ENCODE measurements at regions not wholly inside any gene's neighbourhood (a gene's known extent, or its start where the extent isn't known, plus 50 kb on each side); places are given as distances from the start of the nearest gene placed in this dataset.

DNA sequence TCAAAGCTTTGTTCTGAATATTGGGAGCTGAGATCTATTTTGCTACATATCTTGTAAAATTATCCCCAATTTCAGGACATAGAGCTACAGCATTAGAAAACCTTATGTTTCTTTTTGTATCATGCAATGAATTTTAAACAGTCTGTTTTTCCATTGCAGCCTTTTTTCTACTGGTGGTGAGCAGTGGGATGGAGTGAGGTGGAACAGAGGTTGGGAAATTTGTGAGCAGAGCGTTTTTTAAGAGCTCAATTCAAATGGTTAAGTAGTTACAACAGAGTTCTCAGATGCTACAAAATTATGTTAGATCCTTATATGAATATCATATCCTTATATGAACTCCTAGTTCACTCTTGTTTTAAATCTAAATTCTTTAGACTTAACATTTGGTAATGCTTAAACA is 139.0 kb upstream of the PLEKHG7 start:
- CTCF ChIA-PET: interaction anchor here (1.2 to 2.3 kb wide), 3 partner anchors 10 to 1182 kb away, joined by 3 to 9 read pairs (median 4); no protein-coding TSS in a partner anchor
- Histone ChIP-seq H3K27me3 (ENCODE audit: insufficient read depth, low read length, poor library complexity, severe bottlenecking) (no peaks in the 10 kb centered on the region), H3K36me3 (ENCODE audit: insufficient read depth, low read length) (no peaks in the 10 kb centered on the region), H3K4me3 (ENCODE audit: low read length) (no peak overlapping the region), H3K27ac (ENCODE audit: low read depth, low read length) (no peak overlapping the region), H3K4me1 (ENCODE audit: insufficient read depth, low read length) (peaks cover 7% of the 10 kb centered on the region), H3K9me3 (ENCODE audit: low read length) (no peaks in the 10 kb centered on the region)
- no peak overlapping the region for H3K27ac Mint-ChIP-seq
- peaks cover 0 to 12% (median 8%) of the 10 kb centered on the region in 5 donors for H3K9me3 Mint-ChIP-seq
- peaks cover 2 to 10% (median 6%) of the 10 kb centered on the region in 3 donors for H3K36me3 Mint-ChIP-seq
- no peak for DNase-seq
- no peak overlapping the region for H3K4me3 Mint-ChIP-seq
- POLR2A ChIA-PET: interaction anchor here (1.7 kb wide), 1 partner anchor 418 kb away, joined by 12 read pairs; the partner anchor contains the start of gene BTG1
- H3K4me1 Mint-ChIP-seq: peaks cover 12 to 31% (median 17%) of the 10 kb centered on the region in 3 donors
- no peaks in the 10 kb centered on the region for H3K27me3 Mint-ChIP-seq

DNA sequence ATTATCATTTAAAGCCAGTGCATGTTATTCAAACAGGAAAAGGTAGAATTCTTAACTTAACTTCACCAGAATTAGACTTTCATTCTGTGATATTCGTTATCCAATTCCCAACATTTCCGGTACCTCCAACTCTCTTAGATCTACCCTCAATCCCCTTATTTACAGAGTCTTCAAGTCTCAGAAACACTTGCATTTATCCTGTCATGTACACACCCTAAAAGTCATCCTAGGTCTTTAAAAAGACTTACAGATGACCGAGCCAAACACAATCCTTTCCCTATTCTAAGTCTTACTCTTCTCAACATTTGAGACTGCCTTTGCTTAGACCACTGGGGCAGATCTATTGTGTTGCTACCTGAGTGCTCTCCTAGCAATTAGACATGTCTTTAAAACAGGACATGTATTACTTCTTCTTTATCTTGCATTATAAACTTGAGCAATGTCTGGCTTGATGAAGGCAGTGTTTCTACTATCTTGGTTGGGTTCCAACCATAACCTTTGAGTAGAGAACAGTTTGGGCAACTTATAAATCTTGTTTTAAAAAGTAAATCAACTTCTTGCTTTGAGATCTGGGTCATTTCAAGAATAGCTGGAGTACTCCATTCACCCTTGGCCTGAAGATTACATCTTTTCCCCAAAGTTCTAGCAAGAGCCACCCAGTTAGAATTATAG is 140.6 kb upstream of the PLEKHG7 start:
- peaks cover 14 to 41% (median 21%) of the 10 kb centered on the region in 3 donors for H3K4me1 Mint-ChIP-seq

DNA sequence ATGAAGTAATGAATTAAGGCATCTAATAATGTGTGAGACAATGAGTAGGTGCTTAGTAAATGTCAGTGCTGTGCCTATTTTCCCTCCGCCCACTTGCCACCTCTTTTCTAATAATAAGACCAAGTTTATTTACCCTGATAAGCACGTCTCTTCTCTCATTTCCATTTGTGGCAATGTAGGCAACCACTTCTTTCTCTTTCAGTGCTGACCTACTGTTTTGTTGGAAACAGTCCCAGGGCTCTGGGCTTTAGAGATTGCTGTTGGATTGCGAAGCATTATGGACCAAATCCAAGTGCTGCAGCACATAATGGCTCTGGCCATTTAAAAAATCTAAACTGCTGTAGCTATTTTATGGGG is 141.3 kb upstream of the PLEKHG7 start:
- Mint-ChIP-seq H3K27ac (peak overlapping the region in 3 of 8 donors; percentile 15 to 63 (median 40)), H3K4me1 (peaks cover 21 to 41% (median 25%) of the 10 kb centered on the region in 3 donors), H3K27me3 (no peaks in the 10 kb centered on the region), H3K9me3 (peaks cover 0 to 9% (median 5%) of the 10 kb centered on the region in 5 donors), H3K4me3 (no peak overlapping the region), H3K36me3 (peaks cover 3 to 12% (median 3%) of the 10 kb centered on the region in 3 donors)
- no peaks in the 10 kb centered on the region for H3K36me3 ChIP-seq (ENCODE audit: insufficient read depth, low read length)
- H3K4me1 ChIP-seq (ENCODE audit: insufficient read depth, low read length): peaks cover 11% of the 10 kb centered on the region
- H3K27ac ChIP-seq (ENCODE audit: low read depth, low read length): no peak overlapping the region
- no peak overlapping the region for H3K4me3 ChIP-seq (ENCODE audit: low read length)
- DNase-seq: no peak
- ChIA-PET CTCF (no interaction called here), POLR2A (no interaction called here)
- H3K9me3 ChIP-seq (ENCODE audit: low read length): no peaks in the 10 kb centered on the region
- no peaks in the 10 kb centered on the region for H3K27me3 ChIP-seq (ENCODE audit: insufficient read depth, low read length, poor library complexity, severe bottlenecking)

More for the DNA sequence above, 140.6 kb upstream of the PLEKHG7 start:
- ChIA-PET POLR2A (interaction anchor here (1.7 kb wide), 1 partner anchor 417 kb away, joined by 12 read pairs; the partner anchor contains the start of gene BTG1), CTCF (no interaction called here)
- Mint-ChIP-seq H3K36me3 (peaks cover 2 to 11% (median 6%) of the 10 kb centered on the region in 3 donors), H3K4me3 (no peak overlapping the region), H3K9me3 (peaks cover 0 to 12% (median 8%) of the 10 kb centered on the region in 5 donors), H3K27me3 (no peaks in the 10 kb centered on the region), H3K27ac (no peak overlapping the region)
- peaks cover 4% of the 10 kb centered on the region for H3K4me1 ChIP-seq (ENCODE audit: insufficient read depth, low read length)
- H3K4me3 ChIP-seq (ENCODE audit: low read length): no peak overlapping the region
- no peak overlapping the region for H3K27ac ChIP-seq (ENCODE audit: low read depth, low read length)
- DNase-seq: no peak
- H3K36me3 ChIP-seq (ENCODE audit: insufficient read depth, low read length): no peaks in the 10 kb centered on the region
- H3K9me3 ChIP-seq (ENCODE audit: low read length): no peaks in the 10 kb centered on the region
- no peaks in the 10 kb centered on the region for H3K27me3 ChIP-seq (ENCODE audit: insufficient read depth, low read length, poor library complexity, severe bottlenecking)

DNA sequence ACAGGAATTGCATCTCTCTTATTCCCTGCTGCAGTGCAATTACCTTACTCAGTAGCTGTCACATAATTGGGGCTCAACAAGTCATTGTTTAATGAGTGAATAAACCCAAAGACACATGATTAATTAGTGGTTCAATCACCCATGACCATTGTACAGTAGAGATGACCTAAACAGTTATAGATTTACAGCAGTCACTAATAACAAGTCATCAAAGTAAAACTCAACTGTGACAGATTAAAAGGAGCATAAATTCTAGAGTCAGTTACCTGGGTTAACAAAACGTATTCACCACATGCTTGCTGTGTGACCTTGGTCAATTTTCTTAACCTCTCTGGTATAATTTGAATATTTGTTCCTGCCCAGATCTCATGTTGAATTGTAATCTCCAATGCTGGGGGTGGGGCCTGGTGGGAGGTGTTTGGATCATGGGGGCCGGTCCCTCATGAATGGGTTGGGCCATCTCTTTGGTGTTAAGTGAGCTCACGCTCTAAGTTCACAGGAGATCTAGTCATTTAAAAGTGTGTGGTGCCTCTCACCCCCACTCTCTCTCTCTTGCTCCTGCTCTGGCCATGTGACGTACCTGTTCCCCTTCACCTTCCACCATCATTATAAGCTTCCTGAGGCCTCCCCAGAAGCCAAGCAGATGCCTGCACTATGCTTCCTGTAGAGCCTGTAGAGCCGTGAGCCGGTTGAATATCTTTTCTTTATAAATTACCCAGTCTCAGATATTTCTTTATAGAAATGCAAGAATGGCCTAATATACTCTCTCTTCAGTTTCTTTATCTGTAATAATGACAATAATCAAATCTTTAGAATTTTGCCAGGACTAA is 141.9 kb upstream of the PLEKHG7 start:
- Histone ChIP-seq H3K27me3 (ENCODE audit: insufficient read depth, low read length, poor library complexity, severe bottlenecking) (no peaks in the 10 kb centered on the region), H3K27ac (ENCODE audit: low read depth, low read length) (no peak overlapping the region), H3K4me1 (ENCODE audit: insufficient read depth, low read length) (peaks cover 17% of the 10 kb centered on the region), H3K4me3 (ENCODE audit: low read length) (no peak overlapping the region), H3K36me3 (ENCODE audit: insufficient read depth, low read length) (no peaks in the 10 kb centered on the region), H3K9me3 (ENCODE audit: low read length) (no peaks in the 10 kb centered on the region)
- Mint-ChIP-seq H3K27ac (peak overlapping the region in 4 of 8 donors; percentile 15 to 63 (median 36)), H3K4me1 (peaks cover 27 to 41% (median 31%) of the 10 kb centered on the region in 3 donors), H3K9me3 (peaks cover 0 to 9% (median 2%) of the 10 kb centered on the region in 5 donors), H3K36me3 (peaks cover 1 to 12% (median 3%) of the 10 kb centered on the region in 3 donors), H3K27me3 (no peaks in the 10 kb centered on the region), H3K4me3 (no peak overlapping the region)
- CTCF ChIA-PET: no interaction called here
- POLR2A ChIA-PET: no interaction called here
- DNase-seq: no peak

DNA sequence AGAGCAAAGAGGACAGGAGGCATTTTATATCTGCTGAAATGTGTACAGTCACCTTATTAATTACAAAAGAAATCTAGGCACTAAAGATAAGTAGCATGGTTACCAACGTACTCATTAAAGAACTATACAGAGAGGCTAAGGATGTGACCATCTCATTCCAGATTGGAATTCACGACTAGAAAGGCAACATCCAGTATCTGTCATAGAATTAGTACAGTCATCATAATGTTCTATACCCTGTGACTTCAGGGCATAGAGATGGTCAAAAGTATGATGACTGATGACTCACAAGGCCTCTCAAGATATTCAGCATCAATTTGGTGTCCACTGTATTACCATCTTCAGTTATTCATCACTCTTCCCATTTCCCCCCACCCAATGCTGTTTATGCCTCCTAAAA is 144.0 kb upstream of the PLEKHG7 start:
- Histone ChIP-seq H3K4me3 (ENCODE audit: low read length) (no peak overlapping the region), H3K9me3 (ENCODE audit: low read length) (no peaks in the 10 kb centered on the region), H3K27me3 (ENCODE audit: insufficient read depth, low read length, poor library complexity, severe bottlenecking) (no peaks in the 10 kb centered on the region), H3K4me1 (ENCODE audit: insufficient read depth, low read length) (peaks cover 34% of the 10 kb centered on the region), H3K36me3 (ENCODE audit: insufficient read depth, low read length) (no peaks in the 10 kb centered on the region), H3K27ac (ENCODE audit: low read depth, low read length) (no peak overlapping the region)
- H3K27me3 Mint-ChIP-seq: no peaks in the 10 kb centered on the region
- peaks cover 35 to 48% (median 45%) of the 10 kb centered on the region in 3 donors for H3K4me1 Mint-ChIP-seq
- H3K4me3 Mint-ChIP-seq: peak overlapping the region in 3 of 7 donors; percentile 38 to 42 (median 42)
- H3K36me3 Mint-ChIP-seq: peaks cover 0 to 11% (median 3%) of the 10 kb centered on the region in 3 donors
- ChIA-PET CTCF (no interaction called here), POLR2A (no interaction called here)
- H3K9me3 Mint-ChIP-seq: peaks cover 0 to 5% (median 0%) of the 10 kb centered on the region in 5 donors
- peak overlapping the region in 5 of 8 donors; percentile 58 to 86 (median 70) for H3K27ac Mint-ChIP-seq
- no peak for DNase-seq

DNA sequence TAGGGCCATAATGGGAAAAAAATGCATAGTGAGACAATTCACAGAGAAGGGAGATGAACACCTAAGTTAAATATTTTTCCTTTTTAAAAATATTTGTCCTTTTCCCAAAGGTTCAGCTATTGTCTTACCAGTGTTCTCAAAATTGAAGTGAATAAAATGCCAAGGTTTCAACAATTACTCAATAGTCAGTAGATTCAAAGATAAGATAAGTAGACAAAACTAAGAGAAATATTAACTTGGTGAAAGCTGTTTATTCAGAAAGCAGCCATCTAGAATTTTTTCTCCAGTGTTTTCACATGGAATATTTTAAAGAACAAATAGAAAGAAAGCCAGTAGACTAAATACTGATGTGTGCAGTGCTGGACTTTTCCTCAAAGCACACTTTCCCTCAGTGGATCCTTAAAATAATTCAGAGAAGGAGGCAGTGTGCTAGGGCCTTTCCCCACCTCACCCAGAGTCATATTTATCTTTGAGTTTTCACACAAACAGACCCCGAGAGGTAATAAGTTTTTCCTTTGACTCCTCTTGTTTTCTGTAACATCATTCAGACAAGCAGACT is 144.5 kb upstream of the PLEKHG7 start:
- Mint-ChIP-seq H3K4me1 (peaks cover 33 to 48% (median 45%) of the 10 kb centered on the region in 3 donors), H3K4me3 (peak overlapping the region in 3 of 7 donors; percentile 17 to 42 (median 38)), H3K9me3 (peaks cover 0 to 5% (median 0%) of the 10 kb centered on the region in 5 donors), H3K36me3 (peaks cover 0 to 11% (median 3%) of the 10 kb centered on the region in 3 donors), H3K27me3 (no peaks in the 10 kb centered on the region), H3K27ac (peak overlapping the region in 6 of 8 donors; percentile 58 to 86 (median 70))
- no peaks in the 10 kb centered on the region for H3K27me3 ChIP-seq (ENCODE audit: insufficient read depth, low read length, poor library complexity, severe bottlenecking)
- H3K4me1 ChIP-seq (ENCODE audit: insufficient read depth, low read length): peaks cover 34% of the 10 kb centered on the region
- H3K9me3 ChIP-seq (ENCODE audit: low read length): no peaks in the 10 kb centered on the region
- ChIA-PET CTCF (interaction anchor here (1.5 kb wide), 1 partner anchor 1176 kb away, joined by 3 read pairs; no protein-coding TSS in a partner anchor), POLR2A (interaction anchor here (1.3 kb wide), 1 partner anchor 413 kb away, joined by 5 read pairs; the partner anchor contains the start of gene BTG1)
- H3K36me3 ChIP-seq (ENCODE audit: insufficient read depth, low read length): no peaks in the 10 kb centered on the region
- no peak overlapping the region for H3K4me3 ChIP-seq (ENCODE audit: low read length)
- no peak for DNase-seq
- no peak overlapping the region for H3K27ac ChIP-seq (ENCODE audit: low read depth, low read length)

DNA sequence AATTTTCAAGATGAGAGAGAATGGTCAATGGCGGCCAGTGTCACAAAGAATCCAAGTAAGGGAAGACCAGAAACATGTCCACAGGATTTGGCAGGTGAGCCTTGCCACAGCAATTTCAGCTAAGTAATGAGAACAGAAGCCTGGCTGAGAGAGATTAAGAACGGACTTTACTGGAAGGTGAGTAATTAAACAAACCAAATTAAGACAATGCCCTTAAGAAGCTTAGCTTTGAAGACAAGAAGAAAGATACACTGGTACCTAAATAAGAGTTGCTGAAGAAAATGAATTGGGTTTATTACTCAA is 145.4 kb upstream of the PLEKHG7 start:
- H3K4me3 Mint-ChIP-seq: peak overlapping the region; percentile 35 to 78 (median 61)
- no peak overlapping the region for H3K27ac ChIP-seq (ENCODE audit: low read depth, low read length)

More for the DNA sequence above, 145.4 kb upstream of the PLEKHG7 start:
- H3K27ac Mint-ChIP-seq: peak overlapping the region; percentile 55 to 96 (median 90)
- ChIA-PET CTCF (interaction anchor here (1.2 to 1.5 kb wide), 2 partner anchors 412 to 1175 kb away, joined by 3 read pairs; partner anchors contain the start of gene BTG1), POLR2A (interaction anchor here (1.3 kb wide), 1 partner anchor 412 kb away, joined by 5 read pairs; the partner anchor contains the start of gene BTG1)
- H3K36me3 Mint-ChIP-seq: peaks cover 0 to 11% (median 3%) of the 10 kb centered on the region in 3 donors
- Histone ChIP-seq H3K36me3 (ENCODE audit: insufficient read depth, low read length) (no peaks in the 10 kb centered on the region), H3K4me3 (ENCODE audit: low read length) (no peak overlapping the region), H3K4me1 (ENCODE audit: insufficient read depth, low read length) (peaks cover 34% of the 10 kb centered on the region), H3K9me3 (ENCODE audit: low read length) (no peaks in the 10 kb centered on the region), H3K27me3 (ENCODE audit: insufficient read depth, low read length, poor library complexity, severe bottlenecking) (no peaks in the 10 kb centered on the region)
- no peaks in the 10 kb centered on the region for H3K27me3 Mint-ChIP-seq
- no peak for DNase-seq
- peaks cover 30 to 47% (median 45%) of the 10 kb centered on the region in 3 donors for H3K4me1 Mint-ChIP-seq
- peaks cover 0 to 5% (median 0%) of the 10 kb centered on the region in 5 donors for H3K9me3 Mint-ChIP-seq

All from CD8-positive, alpha-beta memory T cell (primary cell).